ENCODE measurements at regions not wholly inside any gene's neighbourhood (a gene's known extent, or its start where the extent isn't known, plus 50 kb on each side); places are given as distances from the start of the nearest gene placed in this dataset.

GRCh38 chr18:4817665-4818064, 362.6 kb upstream of the DLGAP1 start:
- no peak overlapping the region for H3K27ac ChIP-seq (replicated peaks in 1 of 4)
- H3K9me3 ChIP-seq, result peaks cover 0 to 7% (median 0%) of the 10 kb centered on the region in 4 donors
- TF ChIP-seq CTCF (IDR thresholded peaks at IDR 0.05) (no peak), POLR2AphosphoS5 (IDR thresholded peaks at IDR 0.05) (no peak), POLR2A (IDR thresholded peaks at IDR 0.05; ENCODE audit: low read depth) (no peak), EP300 (IDR thresholded peaks at IDR 0.05) (no peak)
- H3K36me3 ChIP-seq, result no peaks in the 10 kb centered on the region
- H3K4me1 ChIP-seq, result no peaks in the 10 kb centered on the region
- WGBS, result 76% methylated on average over 1 of the region's 1 CpG
- no peaks in the 10 kb centered on the region for H3K27me3 ChIP-seq
- intact Hi-C loops (cut with DNase I), result no loop called here
- H3K4me3 ChIP-seq, result no peak overlapping the region
- no peak for DNase-seq (ENCODE audit: extremely low spot score)

- WGBS, result 84% methylated on average over 2 of the region's 2 CpGs
- TF ChIP-seq EP300 (IDR thresholded peaks at IDR 0.05), result no peak
- no peak for TF ChIP-seq CTCF (IDR thresholded peaks at IDR 0.05)
- no peak for TF ChIP-seq POLR2AphosphoS5 (IDR thresholded peaks at IDR 0.05)
- intact Hi-C loops (cut with DNase I), result no loop called here
- Histone ChIP-seq H3K4me3 (no peak overlapping the region), H3K27ac (replicated peaks in 1 of 4) (no peak overlapping the region), H3K36me3 (no peaks in the 10 kb centered on the region), H3K27me3 (no peaks in the 10 kb centered on the region), H3K9me3 (peaks cover 0 to 3% (median 0%) of the 10 kb centered on the region in 4 donors), H3K4me1 (no peaks in the 10 kb centered on the region)
- no peak for DNase-seq (ENCODE audit: extremely low spot score)
Observed at GRCh38 chr18:4813708-4814107, 358.6 kb upstream of the DLGAP1 start.

GRCh38 chr18:4808891-4809290, 353.8 kb upstream of the DLGAP1 start:
- 96% methylated on average over 3 of the region's 3 CpGs for WGBS

GRCh38 chr18:4807604-4808293, 352.6 kb upstream of the DLGAP1 start:
- no peaks in the 10 kb centered on the region for H3K27me3 ChIP-seq
- DNase-seq (ENCODE audit: extremely low spot score), result no peak
- H3K4me1 ChIP-seq, result no peaks in the 10 kb centered on the region
- H3K27ac ChIP-seq (replicated peaks in 1 of 4), result no peak overlapping the region
- no peaks in the 10 kb centered on the region for H3K36me3 ChIP-seq
- intact Hi-C loops (cut with DNase I), result no loop called here
- 78% methylated on average over 18 of the region's 18 CpGs for WGBS
- peaks cover 0 to 3% (median 0%) of the 10 kb centered on the region in 4 donors for H3K9me3 ChIP-seq
- no peak overlapping the region for H3K4me3 ChIP-seq
- TF ChIP-seq POLR2AphosphoS5 (IDR thresholded peaks at IDR 0.05), result no peak
- TF ChIP-seq EP300 (IDR thresholded peaks at IDR 0.05), result no peak

More at GRCh38 chr18:4808891-4809290, 353.8 kb upstream of the DLGAP1 start:
- Histone ChIP-seq H3K9me3 (no peaks in the 10 kb centered on the region), H3K4me1 (no peaks in the 10 kb centered on the region), H3K4me3 (no peak overlapping the region), H3K36me3 (no peaks in the 10 kb centered on the region), H3K27me3 (no peaks in the 10 kb centered on the region), H3K27ac (replicated peaks in 1 of 4) (no peak overlapping the region)
- intact Hi-C loops (cut with DNase I), result no loop called here
- DNase-seq (ENCODE audit: extremely low spot score), result no peak
- TF ChIP-seq POLR2A (IDR thresholded peaks at IDR 0.05; ENCODE audit: low read depth), result no peak
- no peak for TF ChIP-seq CTCF (IDR thresholded peaks at IDR 0.05)
- no peak for TF ChIP-seq POLR2AphosphoS5 (IDR thresholded peaks at IDR 0.05)
- TF ChIP-seq EP300 (IDR thresholded peaks at IDR 0.05), result no peak

- no peak overlapping the region for H3K27ac ChIP-seq (replicated peaks in 1 of 4)
Observed at GRCh38 chr18:4806331-4806730, 351.2 kb upstream of the DLGAP1 start.

More at GRCh38 chr18:4806331-4806730, 351.2 kb upstream of the DLGAP1 start:
- intact Hi-C loops (cut with DNase I), result no loop called here
- Histone ChIP-seq H3K4me1 (no peaks in the 10 kb centered on the region), H3K27me3 (no peaks in the 10 kb centered on the region), H3K9me3 (peaks cover 0 to 11% (median 0%) of the 10 kb centered on the region in 4 donors), H3K4me3 (no peak overlapping the region), H3K36me3 (no peaks in the 10 kb centered on the region)
- WGBS, result 50% methylated on average over 1 of the region's 1 CpG
- no peak for DNase-seq (ENCODE audit: extremely low spot score)
- TF ChIP-seq POLR2A (IDR thresholded peaks at IDR 0.05; ENCODE audit: low read depth) (no peak), POLR2AphosphoS5 (IDR thresholded peaks at IDR 0.05) (no peak), CTCF (IDR thresholded peaks at IDR 0.05) (no peak), EP300 (IDR thresholded peaks at IDR 0.05) (no peak)
